H1 (cell line): ENCODE measurements at regions not wholly inside any gene's neighbourhood (a gene's known extent, or its start where the extent isn't known, plus 50 kb on each side); places are given as distances from the start of the nearest gene placed in this dataset.

Experiments
- CTCF ChIA-PET: fragments of 300-600 bp; sonication (Branson Sonifier 250); formaldehyde crosslinking; loops from one replicate; lab custom pipeline; 2021; ENCODE audit not compliant: partially characterized antibody; lab: Charles Lee
- POLR2A ChIA-PET: fragments of 300-600 bp; sonication (Branson Sonifier 250); formaldehyde crosslinking; loops from one replicate; lab custom pipeline; 2021; ENCODE audit warnings: inconsistent platforms; ENCODE audit not compliant: partially characterized antibody; lab: Charles Lee
- DNase-seq, 2 experiments: peaks; one replicate each; pipeline versions ENCODE4 v3.0.0 to v3.0.0-alpha.2; 2010 to 2022; ENCODE audit warnings: low spot score in 2 of 2, low read depth in 1 of 2, mixed read lengths in 1 of 2
- FAIRE-seq: peaks from 2 replicates; lab custom pipeline; 2011; peaks lifted over from hg19 to GRCh38; lab: Jason Lieb, UNC
- H2AFZ ChIP-seq: 2 replicates; pipeline ENCODE4 v1.8.1; 2012; ENCODE audit warnings: low read length, inconsistent platforms
- H2AK5ac ChIP-seq: 2 replicates; pipeline ENCODE4 v1.6.1; 2013; ENCODE audit warnings: low read depth, low read length
- H2BK120ac ChIP-seq: replicated peaks from 2 replicates; pipeline ENCODE3; 2013; ENCODE audit warnings: low read depth, low read length, inconsistent platforms
- H2BK12ac ChIP-seq: 2 replicates; pipeline ENCODE4 v1.6.1; 2013; ENCODE audit warnings: low read depth, low read length
- H2BK15ac ChIP-seq: 2 replicates; pipeline ENCODE4 v1.6.1; 2013; ENCODE audit warnings: low read length
- H2BK20ac ChIP-seq: 2 replicates; pipeline ENCODE4 v1.6.1; 2013; ENCODE audit warnings: low read length
- H2BK5ac ChIP-seq: 2 replicates; pipeline ENCODE4 v1.6.1; 2013; ENCODE audit warnings: low read depth, low read length
- H3K14ac ChIP-seq: 2 replicates; pipeline ENCODE4 v1.6.1; 2013; ENCODE audit warnings: inconsistent platforms; ENCODE audit not compliant: insufficient read length
- H3K18ac ChIP-seq: 2 replicates; pipeline ENCODE4 v1.6.1; 2013; ENCODE audit warnings: low read length; ENCODE audit errors: extremely low read depth
- H3K23ac ChIP-seq: 2 replicates; pipeline ENCODE4 v1.6.1; 2013; ENCODE audit warnings: inconsistent platforms; ENCODE audit not compliant: insufficient read length
- H3K23me2 ChIP-seq: 2 replicates; pipeline ENCODE4 v1.6.1; 2013; ENCODE audit warnings: low read depth, low read length
- H3K27ac ChIP-seq: 2 replicates; pipeline ENCODE4 v1.6.1; 2011; ENCODE audit warnings: low read depth, low read length, inconsistent platforms
- H3K27me3 ChIP-seq, 4 experiments: replicated peaks in 1 of 4; 1 replicate in 1 of 4; 2 replicates in 3 of 4; pipeline versions ENCODE4 v1.6.1 to v1.8.1; 2011 to 2013; ENCODE audit warnings: low read length in 3 of 4, mild to moderate bottlenecking in 3 of 4, inconsistent platforms in 2 of 4, mixed read lengths in 2 of 4, moderate library complexity in 1 of 4; ENCODE audit not compliant: control insufficient read depth in 3 of 4, insufficient read depth in 3 of 4; ENCODE audit errors: extremely low read depth in 1 of 4
- H3K36me3 ChIP-seq, 4 experiments: 2 replicates each; pipeline versions ENCODE4 v1.6.1 to v1.8.1; 2011 to 2013; ENCODE audit warnings: mild to moderate bottlenecking in 4 of 4, low read length in 3 of 4, moderate library complexity in 2 of 4, control low read depth in 1 of 4, inconsistent platforms in 1 of 4; ENCODE audit not compliant: insufficient read depth in 4 of 4, control insufficient read depth in 2 of 4
- H3K4ac ChIP-seq: replicated peaks from 2 replicates; pipeline ENCODE3; 2013; ENCODE audit warnings: low read length, low read depth, mixed read lengths, inconsistent platforms; ENCODE audit not compliant: insufficient read length
- H3K4me1 ChIP-seq, 4 experiments: replicated peaks in 1 of 4; 1 replicate in 1 of 4; 2 replicates in 3 of 4; pipeline versions ENCODE4 v1.6.1 to v1.8.1; 2011 to 2013; ENCODE audit warnings: low read length in 3 of 4, inconsistent platforms in 2 of 4, mixed read lengths in 1 of 4; ENCODE audit not compliant: insufficient read depth in 4 of 4, control insufficient read depth in 3 of 4
- H3K4me2 ChIP-seq, 2 experiments: 2 replicates each; pipeline versions ENCODE4 v1.6.1 to v1.8.1; 2011 to 2013; ENCODE audit warnings: low read depth in 2 of 2, low read length in 2 of 2, control low read depth in 1 of 2, inconsistent platforms in 1 of 2, mild to moderate bottlenecking in 1 of 2; ENCODE audit not compliant: insufficient read depth in 1 of 2
- H3K4me3 ChIP-seq, 4 experiments: fragments of 200-600, 300-600 bp in 1 of 4; sonication (generic), shearing (Covaris generic), sonication (Bioruptor Twin) in 1 of 4; 2 replicates each; pipeline versions ENCODE4 v1.5.1 to v1.8.1; 2011 to 2016; ENCODE audit warnings: low read length in 4 of 4, low read depth in 3 of 4, control low read depth in 2 of 4, inconsistent platforms in 2 of 4, mild to moderate bottlenecking in 2 of 4, mixed read lengths in 1 of 4, moderate library complexity in 1 of 4; ENCODE audit not compliant: insufficient read depth in 2 of 4; ENCODE audit errors: extremely low read depth in 1 of 4
- H3K56ac ChIP-seq: replicated peaks from 2 replicates; pipeline ENCODE3; 2013; ENCODE audit warnings: low read depth, mild to moderate bottlenecking, mixed read lengths, low read length, inconsistent platforms; ENCODE audit not compliant: insufficient read length
- H3K79me1 ChIP-seq: 2 replicates; pipeline ENCODE4 v1.6.1; 2013; ENCODE audit warnings: low read depth, low read length, control low read depth
- H3K79me2 ChIP-seq, 2 experiments: 2 replicates each; pipeline versions ENCODE4 v1.6.1 to v1.8.1; 2012 to 2013; ENCODE audit warnings: low read length in 2 of 2, mild to moderate bottlenecking in 2 of 2, inconsistent platforms in 1 of 2; ENCODE audit not compliant: insufficient read depth in 2 of 2, control insufficient read depth in 1 of 2
- H3K9ac ChIP-seq, 4 experiments: replicated peaks in 1 of 4; 1 replicate in 1 of 4; 2 replicates in 3 of 4; pipeline versions ENCODE4 v1.6.1 to v1.8.1; 2011 to 2013; ENCODE audit warnings: low read depth in 3 of 4, low read length in 3 of 4, control low read depth in 2 of 4, mild to moderate bottlenecking in 2 of 4, moderate library complexity in 2 of 4, inconsistent platforms in 1 of 4; ENCODE audit errors: extremely low read depth in 1 of 4
- H3K9me3 ChIP-seq, 2 experiments: 2 replicates each; pipeline versions ENCODE4 v1.6.1 to v1.8.1; 2012 to 2013; ENCODE audit warnings: mild to moderate bottlenecking in 2 of 2, moderate library complexity in 2 of 2, control low read depth in 1 of 2, inconsistent platforms in 1 of 2, low read depth in 1 of 2, low read length in 1 of 2, mixed read lengths in 1 of 2; ENCODE audit not compliant: insufficient read depth in 2 of 2
- H4K20me1 ChIP-seq, 2 experiments: replicated peaks in 1 of 2; 2 replicates each; pipeline versions ENCODE3 to v1.8.1; 2011 to 2013; ENCODE audit warnings: inconsistent platforms in 2 of 2, low read length in 2 of 2, mild to moderate bottlenecking in 1 of 2; ENCODE audit not compliant: insufficient read depth in 2 of 2, control insufficient read depth in 1 of 2
- H4K5ac ChIP-seq: 2 replicates; pipeline ENCODE4 v1.6.1; 2013; ENCODE audit warnings: low read length, low read depth, mixed read lengths, inconsistent platforms; ENCODE audit not compliant: insufficient read length
- H4K8ac ChIP-seq: 2 replicates; pipeline ENCODE4 v1.8.0; 2013; ENCODE audit warnings: mild to moderate bottlenecking, moderate library complexity, low read length, inconsistent platforms; ENCODE audit not compliant: insufficient read depth; ENCODE audit errors: extremely low read depth
- H4K91ac ChIP-seq: replicated peaks from 2 replicates; pipeline ENCODE3; 2013; ENCODE audit warnings: low read length, mixed read lengths, inconsistent platforms; ENCODE audit not compliant: insufficient read length
- ATF2 ChIP-seq: IDR thresholded peaks from 2 replicates; pipeline ENCODE4 v1.6.1; 2012; ENCODE audit warnings: low read length, inconsistent platforms
- MAFK ChIP-seq: IDR thresholded peaks from 2 replicates; pipeline ENCODE4 v1.6.1; 2012; ENCODE audit warnings: low read depth, mild to moderate bottlenecking, improper control_type of control experiment, low read length
- WGBS, 2 experiments: shearing (Covaris generic) in 1 of 2; methylation state at CpG; one replicate each; pipeline versions ENCODE4 v1.1.6 to v1.1.7; 2013 to 2015; ENCODE audit warnings: low lambda C conversion rate in 2 of 2, mixed read lengths in 2 of 2, inconsistent platforms in 1 of 2, low coverage in 1 of 2, missing lambda C conversion rate in 1 of 2; ENCODE audit not compliant: insufficient replicate concordance in 2 of 2, insufficient coverage in 1 of 2, insufficient read length in 1 of 2; ENCODE audit errors: extremely low coverage in 1 of 2, missing lambda C conversion rate in 1 of 2; 5-methylcytosine and 5-hydroxymethylcytosine counted together

- DNase-seq (no peak), FAIRE-seq (no peak)
- Histone ChIP-seq H3K9me3 (no peaks in the 10 kb centered on the region), H3K4ac (no peak overlapping the region), H4K91ac (no peak overlapping the region), H3K27me3 (no peaks in the 10 kb centered on the region), H4K8ac (no peak overlapping the region), H2BK5ac (no peak overlapping the region), H2BK20ac (no peak overlapping the region), H3K79me2 (no peaks in the 10 kb centered on the region), H4K5ac (no peak overlapping the region), H3K4me3 (no peak overlapping the region), H2AK5ac (no peak overlapping the region), H3K36me3 (no peaks in the 10 kb centered on the region), H3K4me1 (no peaks in the 10 kb centered on the region), H3K23ac (no peak overlapping the region), H2BK15ac (no peak overlapping the region), H3K14ac (no peak overlapping the region), H2BK12ac (no peak overlapping the region)
- WGBS, 2 experiments: 86% methylated on average over 5 of the region's 5 CpGs; no CpG with 5 or more reads in 1 of the 2 experiments
- TF ChIP-seq ATF2 (no peak), MAFK (0 out of 2 replicates have a peak, but pooled peaks have one; percentile 39)
- TF ChIP-seq, all 59 proteins: peak for 1
- Histone ChIP-seq H3K18ac (no peak overlapping the region), H4K20me1 (no peaks in the 10 kb centered on the region), H3K27ac (no peak overlapping the region), H3K23me2 (no peaks in the 10 kb centered on the region), H2BK120ac (no peak overlapping the region), H3K4me2 (no peak overlapping the region), H3K9ac (no peak overlapping the region), H3K56ac (no peak overlapping the region), H3K79me1 (no peaks in the 10 kb centered on the region), H2AFZ (no peak overlapping the region)
- POLR2A ChIA-PET: interaction anchor here (0.5 kb wide), 1 partner anchor 115 kb away, joined by 3 read pairs; no protein-coding TSS in a partner anchor
- CTCF ChIA-PET: interaction anchor here (1.8 kb wide), 1 partner anchor 45 kb away, joined by 4 read pairs; no protein-coding TSS in a partner anchor
Observed at GRCh38 chr2:140108706-140109475, 1328.7 kb upstream of the NXPH2 start.
